ENCODE measurements at regions not wholly inside any gene's neighbourhood (a gene's known extent, or its start where the extent isn't known, plus 50 kb on each side); places are given as distances from the start of the nearest gene placed in this dataset.

DNA sequence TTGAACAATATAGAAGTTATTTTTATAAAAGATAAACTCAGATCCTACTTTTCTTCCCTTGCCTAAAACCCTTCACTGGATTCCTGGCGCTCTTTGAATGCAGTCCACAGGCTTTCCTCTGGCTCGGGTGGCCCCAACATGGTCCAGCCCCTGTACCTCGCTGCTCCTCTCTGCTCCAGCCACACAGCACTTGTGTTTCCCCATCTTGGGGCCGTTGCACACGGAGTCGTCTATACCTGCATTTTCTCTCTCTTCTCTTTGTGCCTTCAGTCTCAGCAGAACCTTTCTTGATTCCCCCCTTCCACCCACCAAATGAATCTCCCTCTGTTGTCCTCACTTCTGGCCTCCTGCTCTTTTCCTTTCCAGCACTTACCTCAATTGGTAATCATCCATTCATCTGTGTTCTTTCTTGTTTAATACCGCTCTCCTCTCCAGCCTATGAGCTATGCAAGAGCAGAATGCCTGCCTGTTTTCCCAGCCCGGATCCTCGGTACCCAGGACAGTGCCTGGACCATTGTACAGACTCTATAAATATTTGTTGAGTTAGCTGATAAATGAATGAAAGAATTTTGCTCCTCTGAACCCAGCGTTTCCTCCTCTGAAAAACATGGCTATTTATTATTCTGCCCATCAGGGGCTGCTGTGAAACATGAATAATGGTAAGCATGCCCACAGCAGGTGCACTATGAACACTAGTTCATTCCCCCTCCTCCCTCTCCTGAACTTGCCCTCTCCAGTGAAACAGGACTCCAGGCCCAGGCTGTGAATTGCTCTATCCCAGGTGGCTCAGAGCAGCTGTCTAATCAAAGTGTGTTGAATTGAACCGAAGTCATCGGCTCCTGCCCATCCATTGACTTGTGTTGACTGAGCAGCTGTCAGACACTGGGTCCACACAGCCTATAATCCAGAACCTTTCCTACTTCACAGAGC is 266.9 kb downstream of the PTPRU start:
- no peak for DNase-seq

DNA sequence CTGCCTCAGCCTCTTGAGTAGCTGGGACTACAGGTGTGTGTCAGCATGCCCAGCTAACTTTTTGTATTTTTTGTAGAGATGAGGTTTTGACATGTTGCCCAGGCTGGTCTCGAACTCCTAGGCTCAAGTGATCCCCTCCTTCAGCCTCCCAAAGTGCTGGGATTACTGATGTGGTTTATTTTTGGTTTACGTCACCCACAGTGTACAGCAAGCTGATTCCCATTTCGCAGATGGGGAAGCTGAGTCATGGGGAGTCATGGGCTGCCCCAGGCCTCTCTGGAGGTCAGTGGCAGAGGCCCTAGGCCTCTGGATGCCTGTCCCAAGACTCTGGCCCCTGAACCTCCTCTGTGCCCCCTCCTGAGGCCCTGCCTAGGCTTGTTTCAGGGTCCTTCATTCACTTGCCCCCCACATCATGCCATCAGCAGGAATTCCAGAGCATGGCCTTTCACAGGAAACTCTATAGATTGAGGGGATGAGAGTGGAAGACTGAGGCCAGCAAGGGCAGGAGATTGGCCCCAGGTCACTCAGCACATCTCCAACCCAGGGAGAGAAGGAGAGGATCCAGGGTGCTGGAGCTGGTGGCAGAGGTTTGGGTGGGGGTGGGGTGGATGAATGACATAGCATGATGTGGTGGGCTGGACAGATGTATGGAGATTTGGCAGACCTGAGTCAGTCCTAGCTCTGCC is 266.0 kb downstream of the PTPRU start:
- no peak for DNase-seq

DNA sequence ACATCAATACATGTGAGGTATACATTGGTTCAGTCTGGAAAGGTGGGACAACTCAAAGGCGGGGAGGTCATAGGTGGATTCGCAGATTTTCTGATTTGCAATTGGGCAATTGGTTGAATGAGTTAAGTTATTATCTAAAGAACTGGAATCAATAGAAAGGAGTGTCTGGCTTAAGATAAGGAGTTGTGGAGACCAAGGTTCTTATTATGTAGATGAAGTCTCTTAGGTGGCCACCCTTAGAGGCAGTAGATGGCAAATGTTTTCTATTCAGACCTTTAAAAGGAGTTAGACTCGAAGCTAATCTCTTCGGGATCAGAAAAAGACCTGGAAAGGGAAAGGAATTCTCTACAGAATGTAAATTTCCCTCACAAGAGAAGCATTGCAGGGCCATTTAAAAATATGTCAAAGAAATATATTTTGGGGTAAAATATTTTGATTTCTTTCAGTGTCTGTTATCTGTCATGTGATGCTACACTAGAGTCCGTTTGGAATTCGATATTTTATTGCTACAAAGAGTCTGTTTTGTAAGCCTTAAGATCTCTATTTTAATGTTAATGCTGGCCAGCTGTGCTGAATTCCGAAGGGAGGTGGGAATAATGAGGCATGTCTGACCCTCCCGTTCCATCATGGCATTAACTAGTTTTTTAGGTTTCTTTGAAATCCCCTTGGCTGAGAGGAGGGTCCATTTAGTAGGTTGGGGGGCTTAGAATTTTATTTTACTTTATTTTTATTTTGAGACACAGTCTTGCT is 265.1 kb downstream of the PTPRU start:
- no peak for DNase-seq

DNA sequence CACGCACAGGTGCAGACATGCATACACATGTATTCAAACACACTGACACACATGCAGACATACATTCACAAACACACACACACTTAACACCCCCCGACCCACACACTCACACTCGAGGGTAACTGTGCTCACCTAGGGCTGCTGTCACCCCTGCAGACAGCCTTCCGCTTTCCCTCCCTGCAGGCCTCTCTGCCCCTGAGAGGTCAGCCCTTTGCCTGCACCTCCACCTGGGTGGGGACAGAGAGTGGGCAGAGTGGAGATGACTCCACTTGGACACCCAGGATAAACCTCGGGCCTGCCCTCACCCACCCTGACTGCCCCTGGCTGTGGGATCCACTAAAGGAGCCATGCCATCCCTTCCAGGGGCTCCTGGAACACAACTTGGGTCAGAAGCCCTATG is 264.3 kb downstream of the PTPRU start:
- no peak for DNase-seq

DNA sequence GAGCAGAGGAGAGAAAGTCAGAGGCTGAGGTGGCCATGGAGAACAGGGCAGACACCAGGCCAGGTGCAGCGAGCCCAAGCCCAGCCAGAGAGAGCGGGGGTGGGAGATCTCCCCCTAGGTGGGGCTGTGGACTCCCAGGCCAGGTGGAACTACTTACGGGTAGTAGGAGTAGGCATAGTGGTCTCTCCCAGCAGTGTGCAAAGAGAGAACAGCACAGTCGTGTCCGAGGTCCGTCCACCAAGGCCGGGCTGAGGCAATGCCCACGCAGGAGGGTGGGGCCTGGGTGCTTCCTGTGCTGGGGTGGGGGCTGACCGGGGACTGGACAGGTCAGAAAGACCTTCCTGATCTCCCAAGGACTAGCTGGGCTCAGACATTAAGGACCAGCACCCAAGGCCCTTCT is 263.7 kb downstream of the PTPRU start:
- DNase-seq = no peak

DNA sequence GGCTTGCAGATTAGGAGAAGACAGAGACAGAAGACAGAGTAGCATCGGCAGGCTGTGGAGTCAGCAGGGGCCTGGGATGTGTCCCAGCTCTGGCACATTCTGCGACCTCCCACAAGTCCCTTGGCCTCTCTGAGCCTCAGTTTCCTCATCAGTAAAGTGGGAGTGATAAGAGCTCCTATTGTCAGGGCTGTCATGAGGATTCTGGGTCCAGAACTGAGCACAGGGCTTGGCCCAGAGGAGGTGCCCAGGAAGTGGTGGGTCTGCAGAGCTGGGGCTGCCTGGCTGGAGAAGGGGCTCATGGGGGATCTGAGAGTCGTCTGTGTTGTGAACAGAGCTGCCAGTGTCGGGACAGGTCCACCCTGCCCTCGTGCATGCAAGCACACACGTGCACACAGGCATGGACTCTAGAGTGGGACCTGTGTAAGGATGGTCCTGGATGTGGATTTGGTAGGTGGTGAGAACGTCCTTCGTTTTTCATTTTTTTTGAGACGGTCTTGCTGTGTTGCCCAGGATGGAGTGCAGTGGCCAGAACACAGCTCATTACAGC is 262.9 kb downstream of the PTPRU start:
- DNase-seq = no peak

DNA sequence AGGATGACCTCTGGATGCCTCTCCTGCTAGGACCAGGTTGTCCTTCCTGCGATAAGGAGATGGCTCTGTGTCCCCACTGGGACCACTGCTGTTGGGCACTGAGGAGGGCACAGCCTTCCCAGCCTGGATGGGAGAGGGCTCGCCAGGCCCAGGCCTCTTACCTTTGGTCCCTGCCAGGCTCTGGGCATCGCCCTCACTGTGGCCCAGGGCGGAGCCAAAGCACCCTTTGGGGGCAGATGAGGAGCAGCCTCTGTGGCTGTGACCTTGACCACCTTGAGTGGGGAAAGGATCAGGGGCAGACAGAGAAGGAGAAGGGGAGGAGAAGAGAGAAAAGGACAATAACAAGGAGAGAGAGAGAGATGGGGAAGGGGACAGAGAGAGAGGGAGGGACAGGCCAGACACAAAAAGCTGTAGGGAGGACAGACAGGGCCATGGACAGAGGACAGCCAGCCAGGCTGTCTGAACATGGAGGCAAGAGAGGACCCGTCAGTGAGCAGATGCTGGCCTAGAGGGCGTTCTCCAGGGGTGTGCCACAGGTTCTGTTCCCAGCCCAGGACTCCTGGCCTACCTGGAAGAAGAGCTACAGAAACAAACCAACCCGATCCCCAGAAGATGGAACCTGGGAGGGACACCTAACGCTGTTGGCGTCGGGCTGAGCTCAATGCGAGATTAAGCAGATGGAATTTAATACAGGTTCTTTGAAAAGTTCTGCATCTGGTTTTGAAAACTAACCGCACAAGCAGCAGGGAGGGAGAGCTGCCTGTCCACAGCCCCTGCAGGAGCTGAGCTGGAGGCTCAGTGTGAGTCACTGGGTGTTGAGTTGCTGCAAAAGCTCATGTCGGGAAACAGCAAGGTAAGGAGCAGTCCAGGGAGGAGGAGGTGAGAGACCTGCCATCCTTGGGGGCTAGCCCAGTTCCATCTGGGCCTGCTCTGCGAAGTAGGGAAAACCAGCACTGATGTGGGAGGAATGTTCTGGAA is 262.1 kb downstream of the PTPRU start:
- DNase-seq = no peak

DNA sequence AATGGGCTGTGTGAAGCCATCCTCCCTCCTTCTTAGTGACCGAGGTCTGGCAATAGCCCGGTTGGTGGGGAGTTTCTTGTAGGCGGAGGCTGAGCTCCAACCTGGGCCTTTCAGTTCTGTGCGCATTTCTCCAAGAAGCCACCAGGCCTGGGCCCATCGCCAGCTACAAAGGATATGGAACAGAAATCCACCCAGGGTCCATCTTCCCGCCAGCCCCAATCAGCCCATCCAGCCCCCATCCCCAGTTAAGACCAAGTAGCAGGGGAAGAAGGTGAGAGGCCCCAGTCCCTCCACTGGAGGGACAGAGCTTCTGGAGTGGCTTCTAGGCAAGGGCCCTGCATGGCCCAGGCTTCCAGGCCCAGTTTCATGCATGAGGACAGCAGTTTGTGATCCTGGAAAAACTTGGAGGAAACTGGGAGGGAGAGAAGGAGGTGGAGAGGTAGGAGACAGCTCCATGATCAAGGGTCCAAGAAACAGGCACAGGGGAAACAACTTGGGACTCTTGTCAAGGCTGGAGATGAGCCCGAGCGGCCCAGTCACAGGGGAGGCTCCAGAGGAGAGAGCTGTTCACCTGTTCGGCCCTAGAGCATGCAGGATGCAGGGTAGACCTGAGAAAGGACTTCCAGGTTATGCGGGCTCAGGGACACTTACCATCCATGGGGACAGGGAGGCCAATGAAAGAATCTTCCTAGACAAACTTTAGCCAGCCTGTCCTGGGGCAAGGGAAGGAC is 261.2 kb downstream of the PTPRU start:
- DNase-seq = no peak

DNA sequence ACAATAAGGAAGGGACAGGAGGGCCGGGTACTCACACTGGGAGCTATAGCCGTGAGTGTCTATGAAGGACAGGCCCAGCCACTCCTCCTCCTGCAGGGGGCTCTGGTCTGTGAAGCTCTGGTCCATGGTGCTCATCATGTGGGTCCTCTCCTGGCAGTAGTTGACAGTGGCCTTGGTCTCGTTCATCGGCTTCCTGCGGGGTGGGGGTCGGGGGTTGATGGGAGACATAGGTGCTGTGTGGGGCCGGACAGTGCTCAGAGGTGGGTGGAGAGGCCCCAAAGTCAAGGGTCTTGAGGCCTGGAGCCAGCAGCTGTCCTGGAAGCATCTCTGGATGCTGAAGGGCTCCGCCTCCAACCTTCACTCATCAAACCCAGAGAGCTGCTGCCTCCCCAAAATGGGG is 260.4 kb downstream of the PTPRU start:
- DNase-seq = no peak

DNA sequence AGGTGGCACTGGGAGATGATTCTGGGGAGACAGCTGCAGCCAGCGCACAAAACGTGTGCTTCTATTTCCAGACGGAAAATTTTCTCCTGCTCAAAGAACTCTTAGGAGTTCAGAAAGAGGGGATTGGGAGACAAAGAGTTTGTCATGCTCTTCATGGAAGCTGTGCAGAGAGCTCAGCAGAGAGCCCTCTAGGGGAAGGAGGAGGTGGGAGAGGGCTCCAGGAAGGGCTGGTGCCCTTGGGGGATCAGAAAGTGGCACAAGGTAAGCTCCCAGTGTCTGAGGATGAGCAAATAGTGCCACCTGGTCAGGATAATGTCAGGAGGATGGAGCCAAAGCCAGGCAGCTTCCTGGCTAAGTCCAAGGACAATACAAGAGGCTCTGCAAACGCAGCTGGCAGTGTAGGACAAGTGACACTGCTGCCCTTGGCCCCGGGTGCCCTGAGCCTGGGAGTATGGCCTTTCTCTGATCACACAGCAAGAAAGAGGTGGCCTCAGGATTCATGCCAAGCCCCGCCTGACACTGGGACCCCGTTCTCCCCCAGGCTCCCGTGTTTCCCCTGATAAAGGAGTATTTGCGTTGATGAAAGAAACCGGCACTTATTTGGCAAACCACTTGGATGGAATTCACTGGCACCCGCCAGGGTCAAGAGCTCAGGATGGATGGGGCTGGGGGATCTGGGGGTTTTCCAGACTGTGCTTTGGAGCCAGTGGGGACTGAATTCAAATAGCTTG is 254.0 kb downstream of the PTPRU start:
- DNase-seq = no peak

DNA sequence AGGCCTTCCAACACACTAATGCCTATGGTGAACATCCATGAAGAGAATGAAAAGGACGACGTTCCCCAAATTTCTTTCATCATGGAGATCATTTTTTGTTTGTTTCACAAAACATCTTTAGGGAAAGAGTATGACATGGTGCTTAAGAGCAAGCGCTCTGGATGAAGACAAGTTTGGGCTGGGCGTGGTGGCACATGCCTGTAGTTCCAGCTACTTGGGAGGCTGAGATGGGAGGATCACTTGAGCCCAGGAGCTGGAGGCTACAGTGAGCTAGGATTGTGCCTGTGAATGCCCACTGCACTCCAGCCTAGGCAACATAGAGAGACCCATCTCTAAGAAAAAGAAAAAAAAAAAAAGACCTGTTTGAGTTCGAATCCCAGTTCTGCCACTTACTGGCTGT is 253.1 kb downstream of the PTPRU start:
- no peak for DNase-seq

DNA sequence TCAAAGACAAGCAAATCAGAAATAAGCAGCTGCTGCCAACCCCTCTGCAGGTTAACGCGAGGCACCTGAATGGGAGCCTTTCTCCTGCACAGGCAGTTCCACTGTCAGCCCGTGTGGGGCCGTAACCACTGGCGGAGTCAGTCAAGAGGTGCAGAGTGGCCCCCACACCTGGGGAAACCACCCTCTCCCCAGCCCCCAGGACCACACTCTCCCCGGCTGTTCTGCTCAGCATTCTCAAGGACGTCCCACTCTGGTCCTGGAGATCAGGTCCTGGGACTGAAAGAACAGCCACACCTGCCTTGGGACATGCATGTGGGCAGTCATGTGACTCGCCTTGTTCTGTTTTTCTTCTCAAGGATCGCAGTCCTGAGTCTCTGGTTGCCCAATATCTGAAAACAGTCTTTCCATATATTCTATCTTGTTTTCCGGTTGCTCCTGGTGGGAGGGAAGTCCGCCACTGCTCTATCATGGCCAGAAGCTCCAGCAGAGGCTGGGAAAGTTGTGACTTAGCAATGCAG is 252.5 kb downstream of the PTPRU start:
- no peak for DNase-seq

DNA sequence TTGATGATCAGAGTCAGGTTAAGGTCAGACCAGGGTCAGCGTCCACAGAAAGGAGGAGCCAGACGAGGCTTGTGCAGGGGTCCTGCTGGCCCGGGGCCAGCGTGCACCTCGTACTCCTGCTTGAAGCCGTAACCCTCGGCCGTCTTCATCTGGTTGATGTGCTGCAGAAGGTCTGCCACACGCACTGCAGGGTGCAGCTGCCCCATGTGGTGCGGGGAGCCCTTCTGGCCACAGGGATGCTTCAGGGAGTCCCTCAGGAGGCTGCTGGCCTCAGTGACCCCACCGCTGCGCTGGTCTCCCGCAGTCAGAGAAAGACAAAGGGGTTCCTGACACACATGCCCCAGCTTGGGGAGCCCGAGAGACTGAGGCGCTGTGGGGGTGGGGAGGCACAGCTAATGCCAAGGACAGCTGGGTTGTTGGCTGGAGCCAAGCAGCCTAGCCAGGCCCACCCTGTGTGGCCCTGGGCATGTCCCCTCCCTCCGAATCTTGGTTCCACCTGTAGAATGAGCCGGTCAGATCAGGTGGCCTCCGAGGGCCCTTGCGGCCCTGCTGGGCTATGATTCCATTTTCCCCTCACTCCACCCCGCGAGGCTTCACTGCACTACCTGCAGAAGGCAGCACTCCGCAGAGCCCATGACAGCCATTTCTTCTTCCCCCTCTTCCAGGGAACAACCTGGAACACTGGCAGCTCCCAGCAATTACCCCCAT is 251.9 kb downstream of the PTPRU start:
- DNase-seq = no peak

DNA sequence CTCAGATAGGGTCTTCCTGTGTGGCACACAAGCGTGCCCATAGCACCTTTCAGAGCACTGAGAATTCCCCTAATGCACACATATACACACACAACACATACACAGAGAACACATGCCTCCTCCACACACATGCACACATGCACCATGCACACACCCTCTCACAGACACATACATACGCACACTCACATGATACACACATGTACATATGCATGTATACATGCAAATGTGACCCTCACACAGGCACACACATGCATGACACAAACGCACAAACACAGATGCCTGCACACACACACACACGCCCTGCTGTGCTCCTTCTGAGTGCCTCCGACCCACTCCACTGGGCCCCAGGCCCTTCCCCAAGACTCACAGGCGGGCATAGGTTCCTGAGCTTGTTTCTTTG is 251.0 kb downstream of the PTPRU start:
- no peak for DNase-seq

DNA sequence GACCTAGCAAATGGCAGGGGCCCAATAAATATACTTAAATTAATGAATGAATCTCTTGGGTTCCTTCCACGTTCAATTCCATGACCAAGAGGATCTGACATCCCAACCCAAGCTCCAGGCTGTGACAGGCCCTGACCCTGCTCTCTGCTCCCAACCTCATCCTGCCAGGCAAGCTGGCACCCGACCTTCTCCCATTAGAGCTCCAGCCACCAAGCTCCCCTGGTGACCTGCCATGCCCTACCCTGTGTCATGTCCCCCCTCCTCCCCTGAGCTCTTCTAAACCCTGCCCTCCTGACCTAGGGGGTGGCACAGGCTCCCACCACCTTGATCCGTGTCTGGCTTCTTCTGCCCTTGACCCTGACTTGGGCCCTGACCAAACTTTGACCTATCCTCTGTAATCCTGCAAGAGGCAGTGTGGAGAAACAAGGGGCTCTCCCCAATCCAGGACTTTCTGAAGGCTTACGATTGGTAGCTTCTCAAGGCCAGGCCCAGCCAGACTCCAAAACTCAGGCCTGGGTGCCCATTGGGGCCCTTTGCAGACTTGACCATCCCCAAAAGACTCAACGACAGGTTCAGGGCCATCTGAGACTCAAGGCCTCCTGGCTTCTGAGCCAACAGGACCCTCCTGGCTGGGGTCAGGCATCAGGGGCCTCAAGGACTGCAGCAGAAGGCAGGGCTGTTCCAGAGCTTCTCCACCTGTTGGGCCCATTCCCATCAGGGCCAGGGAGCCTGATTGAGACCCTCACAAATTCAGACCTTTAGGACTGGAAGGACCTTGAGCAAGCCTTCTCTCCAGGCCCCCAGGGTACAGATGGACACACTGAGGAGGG is 249.0 kb downstream of the PTPRU start:
- DNase-seq = no peak

DNA sequence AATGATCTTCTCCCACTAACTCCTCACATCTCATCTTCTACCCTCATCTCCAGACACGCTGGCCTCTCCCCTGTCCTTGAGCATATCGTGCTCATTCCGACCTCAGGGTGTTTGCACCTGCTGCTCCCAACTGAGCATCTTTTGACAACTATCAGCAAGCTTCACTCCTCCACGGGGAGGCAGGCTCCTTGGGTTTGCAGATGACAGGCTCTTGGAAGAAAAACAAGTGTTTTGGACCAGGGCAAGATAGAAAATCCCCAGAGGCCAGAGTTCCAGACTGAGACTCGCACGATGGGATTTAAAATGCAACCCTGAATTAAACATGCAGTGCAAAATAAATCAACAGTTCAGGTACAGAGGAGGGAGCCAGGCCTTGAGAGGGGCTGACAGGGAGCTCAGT is 246.7 kb downstream of the PTPRU start:
- DNase-seq = no peak

DNA sequence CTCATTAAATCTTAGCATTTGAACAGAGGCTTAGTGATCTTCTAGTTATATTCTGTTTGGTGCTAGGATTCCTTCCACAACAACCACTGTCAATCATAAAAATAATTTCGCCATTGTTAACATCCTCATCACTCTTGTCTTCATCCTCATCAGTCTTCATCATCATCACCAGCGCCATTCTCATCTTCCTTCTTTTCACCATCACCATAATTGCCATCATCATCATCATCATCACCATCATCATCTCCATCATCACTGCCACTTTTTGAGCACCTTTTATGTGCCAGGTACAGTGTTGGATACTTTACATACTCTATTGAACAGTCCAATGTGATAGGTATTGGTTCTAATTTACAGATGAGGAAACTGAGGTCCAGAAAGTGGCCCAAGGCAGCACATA is 245.7 kb downstream of the PTPRU start:
- DNase-seq = no peak

DNA sequence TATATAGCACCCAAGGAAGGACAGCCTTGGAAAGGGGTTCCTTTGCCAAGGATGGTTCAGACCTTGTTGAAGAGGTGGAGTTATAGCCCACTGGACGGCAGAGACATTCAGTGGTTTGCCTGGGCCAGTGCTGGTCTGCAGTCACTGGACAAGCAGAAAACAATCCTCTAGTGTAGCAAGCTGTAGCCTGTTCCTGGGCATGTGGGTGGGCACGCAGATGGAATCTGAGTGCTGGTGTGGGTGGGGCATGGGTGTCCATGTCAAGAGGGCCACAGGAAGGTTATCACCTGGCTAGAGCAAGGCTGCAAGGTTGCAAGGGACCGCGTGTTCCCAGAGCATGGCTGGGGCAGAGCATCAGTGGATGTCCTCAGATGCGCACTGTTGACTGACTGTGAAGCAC is 244.7 kb downstream of the PTPRU start:
- no peak for DNase-seq

DNA sequence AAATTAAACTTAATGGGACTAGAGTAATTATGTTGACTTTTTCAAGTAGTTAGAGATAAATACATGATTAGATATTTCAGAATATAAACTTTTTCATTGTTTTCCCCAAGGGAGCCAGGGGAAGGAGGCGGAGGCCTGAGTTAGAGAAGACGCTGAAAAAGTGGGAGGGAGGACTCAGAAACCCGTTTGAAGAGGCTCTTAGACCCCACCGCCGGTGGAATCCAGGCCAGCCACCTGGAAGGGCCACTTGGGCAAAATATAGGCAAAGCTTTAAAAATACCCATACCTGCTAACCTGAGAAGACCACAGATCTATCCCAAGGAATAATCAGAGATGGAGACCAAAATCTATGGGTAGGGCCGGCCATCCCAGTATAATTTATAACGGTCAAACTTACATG is 242.6 kb downstream of the PTPRU start:
- DNase-seq = no peak

Measured in inflammatory macrophage treated with lipopolysaccharide for 1 hour (primary cell).